GM19025 (cell line): ENCODE measurements at regions not wholly inside any gene's neighbourhood (a gene's known extent, or its start where the extent isn't known, plus 50 kb on each side); places are given as distances from the start of the nearest gene placed in this dataset.

Experiments
- ATAC-seq: cut with Tn5 transposase; IDR thresholded peaks from one replicate; pipeline ENCODE4 v1.9.1; 2021; ENCODE audit warnings: mild to moderate bottlenecking, low read depth, moderate library complexity; ENCODE audit not compliant: unreplicated experiment

DNA sequence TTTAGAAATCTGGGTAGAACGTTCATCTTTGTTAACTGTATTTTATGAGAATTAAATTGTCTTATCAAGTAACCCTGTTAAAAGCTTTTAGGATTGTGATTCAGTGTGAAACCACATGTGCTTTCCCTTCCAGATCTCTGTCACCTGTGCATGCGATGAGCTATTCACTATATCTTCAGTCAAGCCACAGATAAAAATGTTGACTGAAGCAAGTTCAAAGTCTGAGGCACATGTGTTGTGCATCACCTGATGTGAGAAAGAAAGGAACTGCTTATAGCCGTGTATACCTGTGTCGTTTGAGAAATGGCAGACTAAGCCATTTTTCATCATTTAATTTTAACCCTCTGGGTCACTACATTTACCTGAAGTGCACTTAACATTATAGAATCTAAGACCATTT lies 1088.9 kb upstream of the TENM4 start:
- ATAC-seq: no peak

DNA sequence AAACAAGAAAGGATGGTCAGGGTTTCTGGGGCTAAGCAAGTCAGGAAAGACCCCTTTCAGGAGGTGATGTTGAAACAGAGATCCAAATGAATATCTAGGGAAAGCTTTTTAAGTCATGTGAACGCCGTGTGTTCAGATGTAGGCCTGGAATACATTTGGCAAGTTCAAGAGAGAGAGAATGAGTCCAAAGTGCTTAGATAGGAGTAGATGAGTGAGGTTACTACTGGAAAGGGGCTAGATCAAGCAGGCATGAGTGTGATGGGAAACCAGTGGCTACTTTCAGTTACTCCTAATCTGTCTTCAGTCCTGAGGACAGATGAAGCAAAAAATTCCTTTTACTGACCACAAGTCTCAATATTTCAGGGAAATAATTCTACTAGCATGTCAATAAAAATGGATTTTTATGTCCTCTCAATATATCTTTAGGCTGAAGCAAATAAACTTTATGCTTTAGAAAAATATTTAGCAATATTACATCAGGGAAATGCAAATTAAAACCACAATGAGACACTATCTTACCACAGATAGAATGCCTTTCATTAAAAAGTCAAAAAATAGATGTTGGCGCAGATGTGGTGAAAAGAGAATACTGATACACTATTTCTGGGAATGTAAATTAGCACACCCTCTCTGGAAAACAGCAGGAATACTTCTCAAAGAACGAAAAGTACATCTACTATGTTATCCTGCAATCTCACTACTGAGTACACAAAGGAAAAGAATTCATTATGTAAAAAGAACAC lies 1085.0 kb upstream of the TENM4 start:
- ATAC-seq: no peak

DNA sequence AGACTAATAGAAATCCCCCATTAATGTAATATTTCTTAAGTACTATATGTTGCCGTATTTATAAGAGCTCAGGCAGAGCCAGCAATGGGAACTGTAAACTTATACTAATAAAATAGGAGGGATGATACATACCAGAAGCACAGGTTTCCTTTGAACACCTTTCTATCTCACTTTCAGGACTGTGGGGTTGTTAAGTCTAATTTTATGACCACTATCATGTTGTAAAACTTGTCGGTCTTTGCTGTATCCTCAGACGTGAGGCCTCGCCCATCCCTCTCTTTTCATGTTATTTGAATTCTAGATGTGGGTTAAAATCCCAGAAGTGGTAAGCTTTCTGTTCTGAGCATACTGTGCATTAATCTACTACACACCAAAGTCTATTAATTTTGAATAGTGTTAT lies 1083.5 kb upstream of the TENM4 start:
- ATAC-seq: no peak

DNA sequence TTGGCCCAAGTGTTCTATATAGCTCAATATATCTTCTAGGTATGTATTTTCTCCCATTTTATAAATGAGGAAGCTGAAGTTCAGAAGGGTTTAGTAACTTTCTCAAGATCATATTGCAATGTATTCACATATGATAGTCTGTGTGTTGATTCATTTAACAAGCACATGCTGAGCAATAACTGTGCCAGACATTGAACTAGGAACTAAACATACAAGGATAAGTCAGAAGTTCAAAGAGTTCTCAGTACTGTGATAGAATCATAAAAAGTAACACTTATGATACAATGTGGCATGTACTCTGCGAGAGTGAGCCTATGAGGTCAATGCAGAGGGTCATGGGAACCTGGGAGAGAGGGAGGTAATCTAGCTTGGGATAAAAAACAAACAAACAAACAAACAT lies 1082.2 kb upstream of the TENM4 start:
- ATAC-seq: no peak

DNA sequence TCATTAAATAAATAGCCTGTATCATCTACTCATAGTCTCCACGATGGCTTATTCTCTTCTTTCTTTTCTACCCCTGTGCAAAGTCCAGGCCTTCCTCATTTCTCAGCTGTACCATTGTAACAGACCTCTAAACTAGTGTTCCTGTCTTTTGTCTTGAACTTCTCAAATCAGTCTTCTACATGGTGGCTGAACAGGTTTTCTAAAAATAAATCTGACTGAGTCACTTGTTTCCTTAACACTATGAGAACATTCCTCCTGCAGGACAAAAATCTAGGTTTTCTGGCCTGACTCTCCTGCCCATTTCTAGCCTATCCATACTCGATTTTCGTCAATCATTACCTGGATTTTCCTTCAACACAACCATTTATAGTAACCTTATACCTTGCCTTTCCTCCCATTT lies 1080.8 kb upstream of the TENM4 start:
- no peak for ATAC-seq

DNA sequence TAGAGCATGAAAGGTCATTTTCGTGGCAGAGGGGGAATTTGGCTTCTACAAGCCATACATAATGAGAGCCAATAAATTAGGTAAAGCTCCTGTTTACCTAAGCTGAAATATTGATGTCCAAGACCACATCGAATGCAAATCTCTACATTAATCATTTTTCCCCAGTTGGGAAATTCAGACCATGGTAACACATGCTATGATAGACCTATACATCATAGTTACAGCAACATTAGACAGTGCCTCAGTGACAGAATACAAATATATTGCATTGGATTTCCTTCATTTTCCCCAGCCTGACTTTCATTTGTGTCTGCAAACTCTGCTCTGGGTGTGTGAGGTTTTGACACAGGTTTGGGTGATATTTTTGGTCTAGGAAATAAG lies 1079.7 kb upstream of the TENM4 start:
- ATAC-seq: no peak

DNA sequence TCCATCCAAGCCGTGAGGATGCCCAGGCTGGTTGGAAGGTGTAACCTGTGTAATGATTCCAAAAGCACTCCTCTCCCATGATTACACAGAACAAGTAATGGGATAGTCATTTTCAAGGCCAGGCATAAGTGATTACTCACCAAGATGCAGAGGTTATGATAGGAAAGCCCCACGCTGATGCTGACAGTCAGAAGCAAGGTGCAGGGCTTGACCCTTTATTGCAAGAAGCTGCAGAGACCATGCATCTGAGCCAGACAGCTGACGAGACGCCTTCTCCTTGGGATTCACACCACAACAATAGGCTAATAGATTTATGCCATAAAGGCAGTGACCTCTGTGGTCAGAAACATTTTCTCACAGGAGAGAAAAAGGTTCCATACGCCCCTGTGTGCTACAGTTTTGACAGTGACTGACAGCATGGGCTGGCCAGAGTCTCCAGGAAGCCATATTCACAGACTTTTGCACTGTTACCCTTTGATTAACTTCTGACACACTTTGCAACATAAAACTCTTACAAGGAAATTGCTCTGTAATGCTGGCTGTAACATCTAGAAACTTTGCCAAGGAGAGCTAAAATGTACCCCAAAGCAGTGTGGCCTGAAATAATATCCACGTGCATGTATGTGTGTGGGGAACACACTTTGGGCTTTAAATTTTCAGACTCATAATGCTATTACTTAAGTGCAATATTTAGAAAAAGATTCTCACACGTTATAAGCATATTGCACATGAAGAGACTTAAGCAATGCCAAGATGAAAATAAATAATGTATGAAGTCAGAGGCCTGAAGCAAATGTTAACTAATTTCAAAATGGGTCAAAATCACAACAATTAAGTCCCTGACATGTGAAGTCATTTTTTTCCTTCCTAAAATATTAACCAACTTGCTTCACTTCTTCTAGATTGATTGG lies 1079.0 kb upstream of the TENM4 start:
- ATAC-seq: no peak

DNA sequence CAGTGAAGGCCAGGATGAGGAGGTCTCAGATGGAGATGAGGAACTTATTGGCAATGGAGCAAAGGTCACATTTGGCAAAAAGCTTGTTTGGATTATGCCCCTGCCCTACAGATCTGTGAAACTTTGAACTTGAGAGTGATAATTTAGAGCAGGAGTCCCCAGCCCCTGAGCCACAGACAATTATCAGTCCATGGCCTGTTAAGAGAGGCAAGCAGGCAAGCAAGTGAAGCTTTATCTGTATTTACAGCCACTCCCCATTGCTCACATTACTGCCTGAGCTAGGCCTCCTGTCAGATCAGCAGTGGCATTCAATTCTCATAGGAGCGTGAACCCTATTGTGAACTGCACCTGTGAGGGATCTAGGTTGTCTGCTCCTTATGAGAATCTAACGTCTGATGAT lies 1076.9 kb upstream of the TENM4 start:
- ATAC-seq: no peak

DNA sequence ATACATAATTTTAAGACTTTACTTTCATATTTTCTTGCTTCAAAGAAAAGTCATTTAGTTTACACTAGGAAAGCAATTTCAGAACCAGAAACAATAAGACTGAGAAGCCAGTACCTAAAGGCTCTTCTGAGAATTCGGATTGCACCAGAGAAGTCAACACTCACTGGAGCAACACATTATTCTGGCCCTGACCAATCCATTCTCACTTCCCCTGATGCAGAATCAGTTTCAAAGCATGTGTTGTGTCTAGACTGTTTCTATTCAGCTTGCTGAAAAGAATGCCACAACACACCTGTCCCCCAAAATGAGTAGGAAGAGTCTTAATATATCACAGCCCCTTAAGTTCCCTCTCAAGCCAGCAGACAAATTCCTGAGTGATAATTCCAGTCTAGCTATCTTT lies 1074.3 kb upstream of the TENM4 start:
- no peak for ATAC-seq

DNA sequence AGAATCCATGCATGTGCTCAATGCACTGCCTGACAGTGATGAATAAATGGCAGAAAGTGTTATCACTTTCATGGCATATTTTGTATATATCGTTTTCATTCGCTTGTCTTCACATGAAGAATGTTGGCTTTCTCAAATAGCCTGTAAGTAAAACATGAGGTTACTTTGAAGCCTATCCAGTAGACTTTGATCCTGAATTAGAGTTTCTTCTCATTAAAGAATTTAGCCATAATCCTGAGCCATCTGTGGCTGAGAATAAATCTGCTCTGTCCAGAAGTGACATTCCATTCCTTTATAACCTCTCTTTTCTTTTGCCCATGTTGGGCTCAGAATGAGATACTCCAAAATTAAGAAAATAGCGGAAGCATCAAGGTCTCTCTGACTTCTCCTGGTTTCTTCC lies 1071.7 kb upstream of the TENM4 start:
- ATAC-seq: no peak

DNA sequence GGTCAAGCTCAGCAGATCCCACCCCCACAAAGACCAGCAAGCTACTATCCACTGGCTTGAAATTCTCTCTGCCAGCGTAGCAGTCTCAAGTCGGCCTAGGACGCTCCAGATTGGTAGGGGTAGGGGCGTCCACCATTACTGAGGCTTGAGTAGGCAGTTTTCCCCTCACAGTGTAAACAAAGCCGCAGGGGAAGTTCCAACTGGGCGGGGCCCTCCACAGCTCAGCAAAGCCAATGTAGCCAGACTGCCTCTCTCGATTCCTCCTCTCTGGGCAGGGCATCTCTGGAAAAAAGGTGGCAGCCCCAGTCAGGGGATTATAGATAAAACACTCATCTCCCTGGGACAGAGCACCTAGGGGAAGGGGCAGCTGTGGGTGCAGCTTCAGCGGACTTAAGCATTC lies 1064.9 kb upstream of the TENM4 start:
- no peak for ATAC-seq

DNA sequence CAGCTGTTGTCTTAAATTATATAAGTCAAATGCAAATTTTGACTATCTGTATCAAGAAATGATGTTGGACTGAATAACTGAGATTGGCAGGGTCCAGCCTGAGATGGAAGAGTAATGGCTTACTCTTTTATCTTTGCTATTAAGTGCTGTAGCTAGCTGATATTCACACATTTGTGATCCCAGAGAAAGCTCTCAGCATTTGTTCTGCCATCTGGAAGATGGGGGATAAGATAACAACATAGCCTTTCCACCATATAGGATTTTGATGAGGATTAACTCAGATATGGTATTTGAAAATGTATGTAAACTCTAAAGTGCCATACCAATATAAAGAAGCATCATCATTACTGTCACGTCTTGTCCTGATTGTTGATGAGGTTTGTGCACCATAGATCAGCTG lies 1063.2 kb upstream of the TENM4 start:
- ATAC-seq: no peak

DNA sequence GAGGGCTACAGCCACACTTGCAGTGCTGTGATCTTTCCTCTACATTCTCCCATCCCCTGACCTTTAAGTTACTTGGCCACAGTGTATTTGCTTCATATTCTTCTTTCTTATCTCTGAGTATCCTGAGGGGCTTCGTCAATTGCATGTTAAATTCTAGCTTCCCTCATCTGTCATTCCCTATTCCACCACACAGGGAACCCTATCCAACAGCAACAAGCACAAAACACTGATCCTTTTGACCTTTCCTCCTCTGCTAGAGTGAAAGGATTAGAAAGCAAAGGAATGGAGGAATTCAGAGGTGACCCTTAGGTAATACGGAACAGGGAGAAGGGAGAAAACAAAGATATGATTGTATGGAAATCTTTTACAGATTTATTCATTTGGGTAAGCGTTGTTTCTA lies 1061.7 kb upstream of the TENM4 start:
- ATAC-seq: no peak

DNA sequence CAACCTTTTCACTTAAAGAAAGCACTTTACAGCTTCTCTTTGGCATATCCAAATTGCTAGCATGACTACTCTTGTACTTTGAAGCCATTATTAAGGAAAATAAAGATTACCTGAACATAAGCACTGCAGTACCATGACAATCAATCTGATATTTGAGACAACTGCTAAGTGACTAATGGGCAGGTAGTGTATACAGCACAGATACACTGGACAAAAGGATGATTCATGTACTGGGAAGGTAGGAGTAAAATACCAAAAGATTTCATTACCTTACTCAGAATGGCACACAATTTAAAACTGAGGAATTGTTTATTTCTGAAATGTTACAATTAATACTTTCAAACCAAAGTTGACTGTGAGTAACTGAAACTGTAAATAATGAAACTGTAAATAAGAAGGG lies 1054.3 kb upstream of the TENM4 start:
- ATAC-seq: no peak

DNA sequence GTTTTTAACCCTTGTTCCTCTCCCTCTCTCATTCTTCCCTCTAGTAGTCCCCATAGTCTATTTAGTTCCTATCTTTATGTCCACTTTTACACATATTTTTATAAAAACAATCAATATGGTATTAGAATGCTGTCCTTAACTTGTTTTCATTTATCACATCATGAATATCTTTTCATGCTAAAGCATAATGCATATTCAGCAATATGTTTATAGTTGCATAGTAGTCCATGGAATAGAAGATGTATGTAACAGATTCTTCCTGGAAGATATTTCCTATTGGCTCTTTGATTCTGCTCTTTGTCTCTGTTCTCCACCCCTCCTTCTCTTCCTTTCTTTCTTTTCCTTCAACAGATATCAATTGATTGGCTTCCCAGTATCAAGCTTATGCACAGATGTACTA lies 1047.1 kb upstream of the TENM4 start:
- ATAC-seq: no peak

DNA sequence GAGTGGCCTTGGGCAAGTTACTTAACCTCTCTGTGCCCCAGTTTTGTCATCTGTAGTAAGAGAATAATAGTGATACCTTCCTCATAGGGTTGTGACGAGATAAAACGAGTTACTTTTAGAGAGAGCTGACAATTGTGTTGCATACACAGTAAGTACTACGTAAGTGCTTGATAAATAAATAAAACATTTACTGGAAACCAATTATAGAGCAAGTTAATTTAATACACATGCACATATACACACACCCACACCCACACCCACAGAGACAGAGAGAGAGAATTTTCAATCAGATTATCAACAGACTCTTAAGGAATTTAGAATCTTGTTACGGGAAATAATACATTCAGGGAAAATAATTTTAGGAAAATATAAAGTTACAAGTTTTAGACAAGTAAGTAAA lies 1045.8 kb upstream of the TENM4 start:
- ATAC-seq: no peak

DNA sequence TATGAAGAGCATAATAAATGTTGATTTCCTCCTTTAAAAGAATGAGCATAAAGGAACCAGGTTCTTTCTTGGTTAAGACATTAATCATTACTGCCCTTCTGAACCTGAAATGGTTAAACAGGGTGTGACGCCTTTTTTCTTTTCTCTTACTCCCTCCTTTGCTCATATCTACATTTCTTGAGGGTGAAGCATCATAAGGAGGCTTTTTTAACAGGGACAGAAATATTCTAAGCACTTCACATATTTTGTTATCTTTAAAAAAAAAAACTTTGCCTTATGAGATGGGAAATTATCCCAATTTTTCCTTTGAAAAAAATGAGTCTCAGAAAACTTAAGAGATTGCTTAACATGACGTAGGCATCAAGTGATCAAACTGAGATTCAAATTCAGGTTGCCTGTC lies 1036.3 kb upstream of the TENM4 start:
- ATAC-seq: no peak

DNA sequence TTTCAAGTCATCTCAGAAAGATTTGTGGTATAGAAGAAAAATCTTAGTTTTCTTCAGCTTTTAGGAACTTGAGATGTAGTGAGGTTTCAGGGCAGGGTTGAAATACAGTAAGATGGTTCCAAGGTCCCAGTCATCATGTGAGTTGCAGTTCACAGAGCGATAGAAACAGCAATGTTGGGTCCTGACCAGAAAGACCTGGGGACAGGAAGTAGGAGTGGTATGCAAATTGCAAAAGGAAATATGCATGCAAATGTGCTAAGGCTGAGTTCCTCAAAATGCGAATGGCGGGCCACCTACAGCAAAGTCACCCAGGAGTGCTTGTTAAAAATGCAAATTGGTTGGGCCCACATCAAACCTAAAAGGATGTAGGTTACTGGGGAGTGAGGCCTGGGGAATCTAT lies 1032.7 kb upstream of the TENM4 start:
- peak; percentile 58 for ATAC-seq

DNA sequence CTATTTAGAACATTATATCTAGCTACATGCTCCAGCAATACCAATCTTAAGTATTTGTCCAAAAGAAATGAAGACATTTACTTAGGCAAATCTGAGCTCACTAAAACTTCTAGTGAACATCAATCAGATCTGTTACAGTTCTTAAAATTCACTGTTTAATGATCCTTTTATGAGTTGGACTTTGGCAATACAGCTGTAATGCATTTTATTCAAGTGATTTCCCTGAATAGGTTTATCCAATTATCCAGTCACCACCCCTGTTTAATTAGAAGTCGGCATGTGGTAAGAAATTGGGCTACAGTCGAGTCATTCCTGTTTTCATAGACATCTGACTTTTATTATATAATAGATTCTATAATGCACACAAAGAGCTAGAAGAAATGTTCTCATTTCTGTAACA lies 1029.0 kb upstream of the TENM4 start:
- no peak for ATAC-seq

DNA sequence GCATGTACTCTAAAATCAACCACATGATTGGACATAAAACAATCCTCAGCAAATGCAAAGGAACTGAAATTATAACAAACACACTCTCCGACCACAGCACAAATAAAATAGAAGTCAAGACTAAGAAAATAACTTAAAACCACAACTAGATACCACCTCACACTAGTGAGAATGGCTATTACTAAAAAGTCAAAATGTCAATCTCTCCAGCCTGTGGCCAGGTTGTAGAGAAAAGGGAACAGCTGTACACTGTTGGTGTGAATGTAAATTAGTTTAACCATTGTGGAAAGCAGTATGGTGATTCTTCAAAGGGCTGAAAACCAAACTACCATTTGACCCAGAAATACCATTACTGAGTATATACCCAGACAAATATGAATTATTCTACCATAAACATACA lies 1025.7 kb upstream of the TENM4 start:
- ATAC-seq: no peak

DNA sequence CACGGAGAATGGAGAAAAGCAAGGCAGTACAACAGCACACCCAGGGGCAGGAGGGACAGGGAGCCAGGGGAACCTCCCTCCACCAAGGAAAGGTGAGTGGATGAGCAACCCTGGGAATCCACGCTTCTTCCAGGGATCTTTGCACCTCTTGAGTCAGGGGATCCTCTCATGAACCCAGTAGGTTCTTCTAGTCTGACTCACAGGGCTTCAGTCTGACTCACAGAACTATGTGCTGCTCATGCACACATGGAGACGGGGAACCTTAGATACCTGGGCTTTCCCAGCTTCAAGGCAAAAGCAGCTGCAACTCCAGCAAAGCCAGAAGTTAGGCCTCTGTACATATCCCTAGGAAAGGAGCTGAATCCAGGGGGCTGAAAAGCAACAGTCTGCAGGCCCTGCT lies 1021.4 kb upstream of the TENM4 start:
- no peak for ATAC-seq

DNA sequence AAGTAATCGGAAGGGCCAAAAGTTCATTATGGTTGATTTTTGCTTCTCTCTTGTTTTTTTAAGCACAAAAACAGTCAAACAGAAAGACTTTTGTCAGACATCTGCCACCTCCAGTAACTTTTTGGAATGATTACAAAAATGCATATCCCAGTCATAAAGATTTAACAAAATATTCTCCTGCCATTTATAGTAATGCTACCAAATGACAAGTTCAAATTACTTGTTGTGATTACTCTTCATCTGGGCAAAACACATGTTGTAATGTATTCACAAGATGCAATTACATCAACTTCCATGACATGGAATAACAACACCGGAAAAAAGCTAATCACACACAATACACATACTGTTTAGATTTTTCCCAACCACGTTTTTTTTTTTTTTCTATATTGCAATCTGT lies 1017.5 kb upstream of the TENM4 start:
- ATAC-seq: no peak
